ENCODE measurements at regions not wholly inside any gene's neighbourhood (a gene's known extent, or its start where the extent isn't known, plus 50 kb on each side); places are given as distances from the start of the nearest gene placed in this dataset.

DNA sequence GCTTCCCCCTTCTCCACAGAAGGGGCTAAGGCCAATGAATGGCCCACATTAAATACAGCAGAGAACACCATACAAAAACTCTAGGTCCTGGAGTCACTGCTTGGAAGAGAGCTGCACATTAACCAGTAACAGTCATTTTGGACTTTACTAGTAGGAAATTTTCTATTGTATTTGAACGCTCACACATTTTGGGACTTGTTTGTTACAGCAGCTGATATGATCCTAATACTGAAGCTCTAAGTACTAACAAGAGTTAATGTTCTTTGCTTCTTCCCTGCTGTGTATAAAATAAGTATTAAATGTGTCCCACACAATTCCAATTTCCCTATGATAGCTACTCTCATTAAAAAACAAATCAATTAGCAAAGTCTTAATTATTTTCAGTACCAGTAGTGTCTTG is 148.3 kb upstream of the IRX3 start:
- ATAC-seq: no peak
- H3K27ac Mint-ChIP-seq: no peak overlapping the region

GRCh38 chr16:54432897-54433229 is 146.3 kb upstream of the IRX3 start:
- DNase-seq (ENCODE audit: low spot score) (no peak), ATAC-seq (no peak)
- no peak overlapping the region for H3K4me3 Mint-ChIP-seq
- H3K79me2 ChIP-seq (replicated peaks; ENCODE audit: insufficient read depth): no peaks in the 10 kb centered on the region
- no peaks in the 10 kb centered on the region for H3K27me3 ChIP-seq (ENCODE audit: insufficient read depth)
- H3K27me3 Mint-ChIP-seq (ENCODE audit: insufficient read depth, low read depth, poor library complexity): peaks cover 12% of the 10 kb centered on the region
- no peaks in the 10 kb centered on the region for H3K4me1 ChIP-seq (ENCODE audit: insufficient read depth)
- H4K20me1 ChIP-seq (replicated peaks; ENCODE audit: insufficient read depth): no peaks in the 10 kb centered on the region
- H3F3A ChIP-seq (replicated peaks; ENCODE audit: low read depth): no peaks in the 10 kb centered on the region
- H3K9me2 ChIP-seq (ENCODE audit: insufficient read depth): 0 out of 2 replicates have a peak, but pooled peaks cover 5% of the 10 kb centered on the region
- no peak overlapping the region for H3K4me3 ChIP-seq
- H2AFZ ChIP-seq: no peak overlapping the region
- no peak overlapping the region for H3K27ac Mint-ChIP-seq
- no peaks in the 10 kb centered on the region for H3K36me3 ChIP-seq (ENCODE audit: insufficient read depth)
- no peaks in the 10 kb centered on the region; the same call in 2 of the 3 replicates for H3K36me3 Mint-ChIP-seq (ENCODE audit: low read depth)
- peaks cover 14% of the 10 kb centered on the region; the same call in 2 of the 3 replicates for H3K9me3 Mint-ChIP-seq
- H3K27ac ChIP-seq (ENCODE audit: low read depth): no peak overlapping the region
- peaks cover 10% of the 10 kb centered on the region; the same call in 2 of the 3 replicates for H3K4me1 Mint-ChIP-seq
- H3K4me2 ChIP-seq: no peak overlapping the region
- TF ChIP-seq, protein P1, sequence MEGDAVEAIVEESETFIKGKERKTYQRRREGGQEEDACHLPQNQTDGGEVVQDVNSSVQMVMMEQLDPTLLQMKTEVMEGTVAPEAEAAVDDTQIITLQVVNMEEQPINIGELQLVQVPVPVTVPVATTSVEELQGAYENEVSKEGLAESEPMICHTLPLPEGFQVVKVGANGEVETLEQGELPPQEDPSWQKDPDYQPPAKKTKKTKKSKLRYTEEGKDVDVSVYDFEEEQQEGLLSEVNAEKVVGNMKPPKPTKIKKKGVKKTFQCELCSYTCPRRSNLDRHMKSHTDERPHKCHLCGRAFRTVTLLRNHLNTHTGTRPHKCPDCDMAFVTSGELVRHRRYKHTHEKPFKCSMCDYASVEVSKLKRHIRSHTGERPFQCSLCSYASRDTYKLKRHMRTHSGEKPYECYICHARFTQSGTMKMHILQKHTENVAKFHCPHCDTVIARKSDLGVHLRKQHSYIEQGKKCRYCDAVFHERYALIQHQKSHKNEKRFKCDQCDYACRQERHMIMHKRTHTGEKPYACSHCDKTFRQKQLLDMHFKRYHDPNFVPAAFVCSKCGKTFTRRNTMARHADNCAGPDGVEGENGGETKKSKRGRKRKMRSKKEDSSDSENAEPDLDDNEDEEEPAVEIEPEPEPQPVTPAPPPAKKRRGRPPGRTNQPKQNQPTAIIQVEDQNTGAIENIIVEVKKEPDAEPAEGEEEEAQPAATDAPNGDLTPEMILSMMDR (conservative IDR thresholded peaks at IDR 0.05; ENCODE audit: low read depth in 2 of 2): no peak
- TF ChIP-seq NANOG (IDR thresholded peaks at IDR 0.05; ENCODE audit: borderline replicate concordance) (no peak), EZH2phosphoT487 (IDR thresholded peaks at IDR 0.05; ENCODE audit: unreplicated experiment) (no peak), ZNF114 (CRISPR knock-in tag; IDR thresholded peaks at IDR 0.05) (no peak), CREB1 (CRISPR knock-in tag; IDR thresholded peaks at IDR 0.05; ENCODE audit: low read depth) (no peak), REST (IDR thresholded peaks at IDR 0.05; ENCODE audit: unreplicated experiment) (no peak), EZH2 (IDR thresholded peaks at IDR 0.05; ENCODE audit: low read depth, unreplicated experiment) (no peak), POLR2AphosphoS5 (IDR thresholded peaks at IDR 0.05; ENCODE audit: low read depth) (no peak)

More for the DNA sequence above, 148.3 kb upstream of the IRX3 start:
- no peak overlapping the region for H3K4me3 Mint-ChIP-seq
- no peak overlapping the region for H2AFZ ChIP-seq
- H3K4me1 ChIP-seq (ENCODE audit: insufficient read depth): no peaks in the 10 kb centered on the region
- H3K4me2 ChIP-seq: no peak overlapping the region
- H3K9me3 Mint-ChIP-seq: peaks cover 5% of the 10 kb centered on the region; the same call in 2 of the 3 replicates
- no peak overlapping the region for H3K4me3 ChIP-seq
- DNase-seq (ENCODE audit: low spot score): no peak
- no peaks in the 10 kb centered on the region for H3K27me3 ChIP-seq (ENCODE audit: insufficient read depth)
- no peaks in the 10 kb centered on the region for H3K36me3 ChIP-seq (ENCODE audit: insufficient read depth)
- H3K36me3 Mint-ChIP-seq (ENCODE audit: low read depth): no peaks in the 10 kb centered on the region
- peaks cover 12% of the 10 kb centered on the region for H3K27me3 Mint-ChIP-seq (ENCODE audit: insufficient read depth, low read depth, poor library complexity)
- no peaks in the 10 kb centered on the region for H3K79me2 ChIP-seq (replicated peaks; ENCODE audit: insufficient read depth)
- H3F3A ChIP-seq (replicated peaks; ENCODE audit: low read depth): no peaks in the 10 kb centered on the region
- H4K20me1 ChIP-seq (replicated peaks; ENCODE audit: insufficient read depth): no peaks in the 10 kb centered on the region
- H3K9me2 ChIP-seq (ENCODE audit: insufficient read depth): 0 out of 2 replicates have a peak, but pooled peaks cover 8% of the 10 kb centered on the region
- TF ChIP-seq REST (IDR thresholded peaks at IDR 0.05; ENCODE audit: unreplicated experiment) (no peak), POLR2AphosphoS5 (IDR thresholded peaks at IDR 0.05; ENCODE audit: low read depth) (no peak), NANOG (IDR thresholded peaks at IDR 0.05; ENCODE audit: borderline replicate concordance) (no peak), STAT1 (IDR thresholded peaks at IDR 0.05; ENCODE audit: unreplicated experiment) (no peak), ZNF114 (CRISPR knock-in tag; IDR thresholded peaks at IDR 0.05) (no peak)
- TF ChIP-seq, protein P2, sequence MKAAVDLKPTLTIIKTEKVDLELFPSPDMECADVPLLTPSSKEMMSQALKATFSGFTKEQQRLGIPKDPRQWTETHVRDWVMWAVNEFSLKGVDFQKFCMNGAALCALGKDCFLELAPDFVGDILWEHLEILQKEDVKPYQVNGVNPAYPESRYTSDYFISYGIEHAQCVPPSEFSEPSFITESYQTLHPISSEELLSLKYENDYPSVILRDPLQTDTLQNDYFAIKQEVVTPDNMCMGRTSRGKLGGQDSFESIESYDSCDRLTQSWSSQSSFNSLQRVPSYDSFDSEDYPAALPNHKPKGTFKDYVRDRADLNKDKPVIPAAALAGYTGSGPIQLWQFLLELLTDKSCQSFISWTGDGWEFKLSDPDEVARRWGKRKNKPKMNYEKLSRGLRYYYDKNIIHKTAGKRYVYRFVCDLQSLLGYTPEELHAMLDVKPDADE (IDR thresholded peaks at IDR 0.05): no peak
- peaks cover 10% of the 10 kb centered on the region; the same call in 2 of the 3 replicates for H3K4me1 Mint-ChIP-seq
- H3K27ac ChIP-seq (ENCODE audit: low read depth): no peak overlapping the region
